ENCODE measurements at regions not wholly inside any gene's neighbourhood (a gene's known extent, or its start where the extent isn't known, plus 50 kb on each side); places are given as distances from the start of the nearest gene placed in this dataset.

DNA sequence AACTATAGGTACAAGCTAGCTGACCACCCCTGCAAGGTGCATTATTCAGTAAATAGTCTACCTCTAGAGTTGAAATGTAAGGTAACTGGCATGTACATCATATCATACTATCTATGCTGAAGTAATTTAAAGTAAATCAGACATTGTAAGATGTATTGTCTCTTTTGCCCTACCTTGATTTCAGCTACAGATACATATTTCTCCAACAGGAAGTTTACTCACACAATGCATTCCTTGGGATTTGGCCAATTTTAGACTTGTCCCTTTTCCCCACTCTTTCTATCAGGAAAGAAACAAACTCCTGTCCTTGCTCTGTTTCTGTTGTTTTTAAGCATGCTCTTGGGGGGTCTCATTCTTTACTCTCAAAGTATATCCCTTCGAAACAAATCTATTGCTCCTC, 58.5 kb upstream of the TSLP start:
- no peak for DNase-seq

GRCh38 chr5:111016801-111017200, 54.7 kb upstream of the TSLP start:
- H3K27me3 ChIP-seq = no peaks in the 10 kb centered on the region
- peak; percentile 26 for DNase-seq
- H3K4me3 ChIP-seq = no peak overlapping the region
- H3K36me3 ChIP-seq = no peaks in the 10 kb centered on the region
- no peaks in the 10 kb centered on the region for H3K9me3 ChIP-seq

More for the DNA sequence above, 58.5 kb upstream of the TSLP start:
- Histone ChIP-seq H3K27me3 (no peaks in the 10 kb centered on the region), H3K4me3 (no peak overlapping the region), H3K36me3 (no peaks in the 10 kb centered on the region), H3K9me3 (no peaks in the 10 kb centered on the region)

DNA sequence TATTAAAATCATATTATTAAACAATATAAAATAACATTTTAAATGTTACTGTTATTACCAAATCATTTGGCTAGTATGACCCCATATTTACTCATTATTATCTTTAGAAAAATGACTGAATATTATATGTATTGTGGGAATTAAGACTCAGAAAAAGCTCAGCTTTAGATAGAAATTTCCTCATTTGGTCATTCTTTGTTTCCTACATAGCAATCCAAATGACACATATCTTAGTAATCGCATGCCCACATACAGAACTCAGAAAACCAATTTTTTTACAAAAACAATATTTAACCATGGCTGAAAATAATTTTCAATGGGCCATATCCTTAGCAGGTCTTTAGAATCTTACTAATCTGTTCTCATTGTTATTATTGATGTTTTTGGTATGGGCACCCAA, 53.8 kb upstream of the TSLP start:
- Histone ChIP-seq H3K36me3 (no peaks in the 10 kb centered on the region), H3K4me3 (no peak overlapping the region), H3K27me3 (no peaks in the 10 kb centered on the region), H3K9me3 (no peaks in the 10 kb centered on the region)
- DNase-seq = no peak

Measured in MG63 (cell line).